NCI-H1105 (cell line): ENCODE measurements at regions not wholly inside any gene's neighbourhood (a gene's known extent, or its start where the extent isn't known, plus 50 kb on each side); places are given as distances from the start of the nearest gene placed in this dataset.
"Not testable (repeated sequence)": the region's sequence is repeated elsewhere in the genome, so short reads cannot be mapped to it uniquely, and the experiment has no call there.

Source experiments
- DNase-seq: peaks from one replicate; lab custom pipeline; 2025; lab: John Stamatoyannopoulos, UW

GRCh38 chr20:53644108-53644507 lies 50.5 kb upstream of the ZNF217 start:
- DNase-seq, result not testable (repeated sequence)
